Astrocyte of the cerebellum (primary cell): ENCODE measurements at regions not wholly inside any gene's neighbourhood (a gene's known extent, or its start where the extent isn't known, plus 50 kb on each side); places are given as distances from the start of the nearest gene placed in this dataset.
A peak's percentile ranks its signal among the peaks of the same experiment; 100 is the strongest.

Source experiments
- DNase-seq: peaks from one replicate; pipeline ENCODE4 v3.0.0-alpha.2; 2011; ENCODE audit warnings: low read depth
- H3K4me3 ChIP-seq: 2 replicates; pipeline ENCODE4 v1.5.1; 2011; ENCODE audit warnings: mild to moderate bottlenecking, low read depth, low read length, moderate library complexity
- in situ Hi-C: cut with HindIII; loops from 2 replicates; pipeline ENCODE4 v1.10.0; 2017; ENCODE audit warnings: low sequenced_read_pairs
- TF ChIP-seq, protein P1 (sequence below): IDR thresholded peaks from 2 replicates; pipeline ENCODE4 v1.5.1; 2012; ENCODE audit warnings: low read length, low read depth, moderate library complexity, mild to moderate bottlenecking; ENCODE audit errors: missing control alignments

DNA sequence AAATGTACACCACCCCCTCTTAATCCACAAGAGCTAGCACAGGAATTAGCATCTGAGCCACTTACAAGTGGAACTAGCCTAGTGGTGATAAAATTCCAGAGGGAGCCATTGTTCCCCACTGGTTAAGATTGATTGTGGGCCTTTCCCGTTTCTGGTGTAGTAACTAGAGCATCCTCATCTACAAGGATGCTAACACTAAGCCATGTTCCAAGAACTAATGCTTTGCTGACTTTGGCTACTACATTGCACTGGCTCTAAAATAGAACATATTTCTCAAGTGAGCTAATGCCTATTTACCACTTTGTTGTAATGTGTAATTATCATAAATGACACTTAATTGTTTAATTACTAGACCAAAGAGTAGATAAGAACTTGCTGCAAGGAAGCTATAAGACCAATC lies 143.7 kb downstream of the FZD1 start:
- DNase-seq = no peak
- TF ChIP-seq, protein P1, sequence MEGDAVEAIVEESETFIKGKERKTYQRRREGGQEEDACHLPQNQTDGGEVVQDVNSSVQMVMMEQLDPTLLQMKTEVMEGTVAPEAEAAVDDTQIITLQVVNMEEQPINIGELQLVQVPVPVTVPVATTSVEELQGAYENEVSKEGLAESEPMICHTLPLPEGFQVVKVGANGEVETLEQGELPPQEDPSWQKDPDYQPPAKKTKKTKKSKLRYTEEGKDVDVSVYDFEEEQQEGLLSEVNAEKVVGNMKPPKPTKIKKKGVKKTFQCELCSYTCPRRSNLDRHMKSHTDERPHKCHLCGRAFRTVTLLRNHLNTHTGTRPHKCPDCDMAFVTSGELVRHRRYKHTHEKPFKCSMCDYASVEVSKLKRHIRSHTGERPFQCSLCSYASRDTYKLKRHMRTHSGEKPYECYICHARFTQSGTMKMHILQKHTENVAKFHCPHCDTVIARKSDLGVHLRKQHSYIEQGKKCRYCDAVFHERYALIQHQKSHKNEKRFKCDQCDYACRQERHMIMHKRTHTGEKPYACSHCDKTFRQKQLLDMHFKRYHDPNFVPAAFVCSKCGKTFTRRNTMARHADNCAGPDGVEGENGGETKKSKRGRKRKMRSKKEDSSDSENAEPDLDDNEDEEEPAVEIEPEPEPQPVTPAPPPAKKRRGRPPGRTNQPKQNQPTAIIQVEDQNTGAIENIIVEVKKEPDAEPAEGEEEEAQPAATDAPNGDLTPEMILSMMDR = no peak
- in situ Hi-C loops = no loop called here
- H3K4me3 ChIP-seq = no peak overlapping the region

DNA sequence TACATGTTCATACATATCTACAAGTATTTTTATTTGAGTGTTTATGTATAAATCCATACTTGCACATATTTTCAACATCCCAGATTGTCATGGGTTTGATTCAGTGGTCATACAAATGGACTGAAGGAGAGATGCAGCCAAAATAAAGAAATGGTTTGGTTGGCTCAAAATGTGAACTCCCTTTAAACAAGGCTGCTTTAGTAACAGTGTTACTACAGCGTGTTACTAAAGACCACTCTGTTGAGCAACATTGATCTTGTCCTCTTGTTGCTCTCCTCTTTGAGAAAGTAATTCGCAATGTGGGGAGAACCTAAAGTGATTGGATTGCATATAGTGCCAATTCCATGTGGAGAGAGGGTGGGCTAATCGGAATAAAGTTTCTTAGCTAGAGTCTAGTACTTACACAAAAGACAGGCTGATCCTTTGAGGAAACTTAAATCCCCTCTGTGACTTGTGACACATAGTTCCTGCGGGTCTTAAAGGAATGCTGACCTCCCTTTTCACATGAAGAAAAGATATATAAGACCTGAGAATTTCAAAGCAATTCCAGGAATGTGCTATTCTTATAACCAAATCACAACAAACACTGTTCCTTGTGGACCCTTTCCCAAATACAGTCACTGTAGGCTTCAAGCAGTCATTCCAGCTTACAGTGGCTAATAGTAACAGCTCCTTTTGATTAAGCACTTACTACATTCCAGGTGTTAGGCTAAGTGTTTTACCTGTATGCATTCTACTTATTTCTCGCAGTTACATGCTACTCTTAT lies 144.3 kb downstream of the FZD1 start:
- no peak overlapping the region for H3K4me3 ChIP-seq
- DNase-seq = peak; percentile 31
- in situ Hi-C loops = no loop called here
- TF ChIP-seq, protein P1 = no peak

DNA sequence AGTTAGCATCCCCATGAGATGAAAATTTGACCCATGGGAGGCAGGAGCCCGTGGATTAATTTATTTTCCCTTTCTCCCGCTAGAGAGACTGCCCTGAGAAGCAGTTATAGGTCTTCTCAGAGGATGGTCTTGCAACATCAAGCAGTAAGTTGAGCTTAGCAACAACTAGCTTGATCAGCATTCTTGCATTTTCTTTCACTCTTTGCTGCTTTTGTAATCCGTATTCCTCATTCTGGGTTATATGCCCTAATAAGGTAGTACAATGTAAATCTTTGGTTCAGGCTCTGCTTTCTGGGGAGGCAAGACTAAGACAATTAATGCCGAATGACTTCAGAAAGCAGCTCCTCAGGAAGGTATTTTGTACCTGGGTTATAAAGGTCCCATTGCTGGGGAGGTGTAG lies 146.8 kb downstream of the FZD1 start:
- no peak for DNase-seq
- TF ChIP-seq, protein P1 = no peak
- no peak overlapping the region for H3K4me3 ChIP-seq
- in situ Hi-C loops = no loop called here

DNA sequence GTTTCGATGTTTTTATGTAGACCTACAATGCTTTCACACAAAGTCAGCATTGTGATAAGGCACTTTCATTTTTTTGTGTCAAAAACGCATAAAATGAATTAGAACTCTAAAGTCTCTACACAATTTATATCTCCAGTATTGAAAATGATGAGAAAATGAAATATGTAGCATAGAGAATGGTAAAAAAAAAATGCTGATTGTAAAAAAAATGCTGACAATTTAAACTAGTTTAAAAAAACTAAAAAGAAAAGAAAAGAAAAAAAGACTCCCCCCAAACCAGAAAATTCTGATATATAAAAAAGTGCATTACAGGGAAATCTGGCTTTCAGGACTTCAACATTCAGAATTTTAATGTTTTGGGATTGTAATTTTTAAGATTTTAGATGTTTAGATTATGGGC lies 148.1 kb downstream of the FZD1 start:
- in situ Hi-C loops = no loop called here
- DNase-seq = no peak
- no peak overlapping the region for H3K4me3 ChIP-seq
- TF ChIP-seq, protein P1 = no peak

DNA sequence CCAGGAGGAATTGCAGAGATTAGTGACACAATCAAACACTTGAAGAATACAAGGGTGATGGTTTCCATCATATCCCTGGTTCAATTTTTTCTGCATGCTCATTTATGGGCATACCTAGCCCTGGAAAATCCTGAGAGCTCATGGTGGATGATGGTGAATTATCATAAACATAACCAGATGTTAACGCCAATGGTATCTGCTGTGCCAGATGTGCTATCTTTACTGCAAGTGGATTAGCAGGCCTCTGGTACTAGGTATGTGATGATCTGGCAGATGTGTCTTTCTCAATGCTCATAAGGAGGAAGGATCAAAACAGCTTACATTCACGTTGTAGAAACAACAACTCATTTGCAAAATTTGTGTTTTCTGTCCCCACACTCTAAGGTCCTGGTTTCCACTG lies 150.5 kb downstream of the FZD1 start:
- in situ Hi-C loops = loop anchor here (5.0 kb wide), 1 partner anchor 58 kb away; no protein-coding TSS in a partner anchor
- TF ChIP-seq, protein P1 = no peak
- no peak overlapping the region for H3K4me3 ChIP-seq
- no peak for DNase-seq

DNA sequence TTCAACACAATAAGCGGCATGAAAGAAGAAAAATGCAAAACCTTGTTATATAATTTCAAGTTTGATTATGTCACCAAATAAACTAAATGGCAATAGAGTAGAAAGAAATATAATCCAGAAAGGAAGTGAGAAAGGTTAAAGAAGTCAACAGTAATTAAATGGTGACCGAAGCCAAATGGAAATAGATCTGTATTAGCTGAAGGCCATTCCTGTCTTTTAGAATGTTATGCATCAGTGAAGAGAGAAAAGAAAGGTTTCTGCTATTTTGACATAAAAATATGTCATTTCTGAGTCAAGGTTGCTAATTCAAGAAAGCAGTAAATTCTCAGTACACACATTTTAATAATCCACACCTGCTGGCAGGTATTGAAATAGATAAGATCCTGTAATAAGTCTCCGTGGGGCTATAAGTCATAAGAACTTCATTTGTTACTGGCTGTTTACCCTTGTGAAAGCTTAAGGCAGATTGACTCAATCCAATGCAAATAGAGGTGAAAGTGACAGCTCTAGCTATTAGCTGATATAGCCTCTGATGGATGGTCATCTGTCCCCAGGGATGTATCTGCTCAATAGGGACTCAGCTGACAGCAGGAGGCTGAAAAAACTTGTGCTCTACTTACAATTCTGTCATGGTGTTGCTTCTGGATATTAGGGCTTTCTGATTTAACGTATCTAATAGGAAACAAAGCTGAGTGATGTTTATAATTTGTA lies 152.1 kb downstream of the FZD1 start:
- TF ChIP-seq, protein P1 = no peak
- no peak for DNase-seq
- in situ Hi-C loops = loop anchor here (5.0 kb wide), 1 partner anchor 56 kb away; no protein-coding TSS in a partner anchor
- H3K4me3 ChIP-seq = no peak overlapping the region
